GM23338 (cell line): ENCODE measurements at regions not wholly inside any gene's neighbourhood (a gene's known extent, or its start where the extent isn't known, plus 50 kb on each side); places are given as distances from the start of the nearest gene placed in this dataset.

ENCODE experiments used
- EZH2 ChIP-seq: fragments of 200-600 bp; sonication (generic); IDR thresholded peaks from one replicate; pipeline ENCODE4 v1.8.0; 2017; ENCODE audit warnings: antibody characterized with exemption, mild to moderate bottlenecking, low read depth; ENCODE audit not compliant: unreplicated experiment
- EZH2phosphoT487 ChIP-seq: fragments of 200-600 bp; sonication (generic); IDR thresholded peaks from one replicate; pipeline ENCODE4 v1.8.1; 2018; ENCODE audit warnings: antibody characterized with exemption; ENCODE audit not compliant: unreplicated experiment
- JUNB ChIP-seq: IDR thresholded peaks from one replicate; pipeline ENCODE4 v1.6.1; 2016; ENCODE audit warnings: antibody characterized with exemption; ENCODE audit not compliant: unreplicated experiment
- TF ChIP-seq, protein P1 (sequence below), 2 experiments: fragments of 200-600 bp in 1 of 2; sonication (generic) in 1 of 2; conservative IDR thresholded peaks; 2 replicates each; pipeline versions ENCODE4 v1.5.1 to v1.6.1; 2016 to 2017; ENCODE audit warnings: antibody characterized with exemption in 2 of 2, low read depth in 2 of 2, mild to moderate bottlenecking in 2 of 2, moderate library complexity in 1 of 2

DNA sequence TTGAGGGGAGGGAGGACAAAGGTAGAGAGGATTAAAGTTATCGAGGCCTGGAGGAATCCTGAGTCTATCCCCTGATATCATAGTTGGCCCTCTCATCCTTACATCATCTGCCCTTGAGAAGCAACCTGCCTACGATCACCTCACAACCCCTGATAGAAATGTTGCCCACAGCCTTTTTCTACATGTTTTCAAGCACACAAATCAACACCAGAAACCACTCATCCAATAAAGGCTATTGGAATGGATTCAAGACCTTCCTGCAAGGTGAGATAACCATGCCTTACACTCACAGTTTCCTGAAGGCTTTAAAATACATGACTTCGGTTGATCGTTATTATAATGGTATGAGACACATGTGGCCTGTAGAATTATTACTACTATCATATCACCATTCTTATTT, 175.7 kb upstream of the EGLN3 start:
- TF ChIP-seq, protein P1, sequence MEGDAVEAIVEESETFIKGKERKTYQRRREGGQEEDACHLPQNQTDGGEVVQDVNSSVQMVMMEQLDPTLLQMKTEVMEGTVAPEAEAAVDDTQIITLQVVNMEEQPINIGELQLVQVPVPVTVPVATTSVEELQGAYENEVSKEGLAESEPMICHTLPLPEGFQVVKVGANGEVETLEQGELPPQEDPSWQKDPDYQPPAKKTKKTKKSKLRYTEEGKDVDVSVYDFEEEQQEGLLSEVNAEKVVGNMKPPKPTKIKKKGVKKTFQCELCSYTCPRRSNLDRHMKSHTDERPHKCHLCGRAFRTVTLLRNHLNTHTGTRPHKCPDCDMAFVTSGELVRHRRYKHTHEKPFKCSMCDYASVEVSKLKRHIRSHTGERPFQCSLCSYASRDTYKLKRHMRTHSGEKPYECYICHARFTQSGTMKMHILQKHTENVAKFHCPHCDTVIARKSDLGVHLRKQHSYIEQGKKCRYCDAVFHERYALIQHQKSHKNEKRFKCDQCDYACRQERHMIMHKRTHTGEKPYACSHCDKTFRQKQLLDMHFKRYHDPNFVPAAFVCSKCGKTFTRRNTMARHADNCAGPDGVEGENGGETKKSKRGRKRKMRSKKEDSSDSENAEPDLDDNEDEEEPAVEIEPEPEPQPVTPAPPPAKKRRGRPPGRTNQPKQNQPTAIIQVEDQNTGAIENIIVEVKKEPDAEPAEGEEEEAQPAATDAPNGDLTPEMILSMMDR (conservative IDR thresholded peaks at IDR 0.05; ENCODE audit: low read depth in 2 of 2): no peak
- TF ChIP-seq JUNB (no peak), EZH2phosphoT487 (no peak), EZH2 (no peak)
